ENCODE measurements at regions not wholly inside any gene's neighbourhood (a gene's known extent, or its start where the extent isn't known, plus 50 kb on each side); places are given as distances from the start of the nearest gene placed in this dataset.
A peak's percentile ranks its signal among the peaks of the same experiment; 100 is the strongest.

DNA sequence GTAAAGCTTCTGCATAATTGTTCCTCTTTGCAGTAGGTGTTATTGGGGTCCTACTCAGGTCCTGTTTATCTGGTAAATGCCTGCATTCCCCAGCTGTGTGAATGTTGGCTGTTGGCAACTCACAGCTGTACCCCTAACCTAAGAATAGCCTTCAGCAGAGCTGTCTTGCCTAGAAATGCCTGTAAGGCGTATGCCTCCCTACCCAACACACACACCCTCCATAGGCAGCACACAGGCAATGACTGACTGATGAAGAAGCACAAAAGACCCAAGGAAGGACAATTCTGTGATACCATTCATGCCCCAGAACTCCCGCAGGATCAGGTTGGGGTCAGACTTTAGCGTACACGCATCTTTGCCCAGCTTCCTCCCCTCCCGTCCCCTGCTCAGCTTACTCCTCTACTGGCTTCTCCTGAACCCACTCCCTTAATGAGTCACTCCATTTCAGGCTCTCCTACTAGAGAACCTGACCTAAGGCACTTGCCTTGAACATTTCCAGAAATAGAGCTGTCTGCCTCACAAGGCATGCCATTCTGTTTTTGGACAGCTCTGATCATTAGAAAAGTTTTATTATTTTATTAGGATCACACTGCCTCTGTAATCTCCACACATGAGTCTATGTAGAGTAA, 99.2 kb upstream of the PIK3CG start:
- no peak for TF ChIP-seq ZNF274 (IDR thresholded peaks at IDR 0.05; ENCODE audit: low read depth, low read length)
- TF ChIP-seq YY1 (IDR thresholded peaks at IDR 0.05; ENCODE audit: insufficient read depth, insufficient read length): peak; percentile 22
- TF ChIP-seq SUZ12 (IDR thresholded peaks at IDR 0.05; ENCODE audit: extremely low read depth, insufficient read depth, insufficient read length): no peak
